SK-N-MC (cell line): ENCODE measurements at regions not wholly inside any gene's neighbourhood (a gene's known extent, or its start where the extent isn't known, plus 50 kb on each side); places are given as distances from the start of the nearest gene placed in this dataset.
A peak's percentile ranks its signal among the peaks of the same experiment; 100 is the strongest.

ENCODE experiments used
- DNase-seq: peaks from one replicate; pipeline ENCODE4 v3.0.0-alpha.2; 2011; ENCODE audit warnings: low read depth, low spot score
- H3K27ac ChIP-seq: fragments of 200-600 bp; sonication (generic); 2 replicates; pipeline ENCODE4 v1.5.1; 2016; ENCODE audit warnings: mixed run types
- H3K36me3 ChIP-seq: fragments of 200-600 bp; sonication (generic); 2 replicates; pipeline ENCODE4 v1.6.1; 2017; ENCODE audit warnings: antibody characterized with exemption, low read length, mixed read lengths; ENCODE audit not compliant: insufficient read depth
- H3K4me3 ChIP-seq: fragments of 200-600 bp; sonication (generic); 2 replicates; pipeline ENCODE4 v1.5.1; 2016
- H3K9ac ChIP-seq: fragments of 200-600 bp; sonication (generic); 2 replicates; pipeline ENCODE4 v1.8.0; 2017; ENCODE audit warnings: mixed run types, mixed read lengths; ENCODE audit not compliant: insufficient read length
- H3K9me3 ChIP-seq: fragments of 200-600 bp; sonication (generic); 2 replicates; pipeline ENCODE4 v1.6.1; 2017; ENCODE audit warnings: low read depth, mild to moderate bottlenecking, antibody characterized with exemption, low read length, moderate library complexity, mixed read lengths
- EZH2 ChIP-seq: fragments of 200-600 bp; sonication (generic); IDR thresholded peaks from one replicate; pipeline ENCODE4 v1.6.1; 2017; ENCODE audit warnings: antibody characterized with exemption
- FOXP2 ChIP-seq: optimal IDR thresholded peaks from 2 replicates; pipeline ENCODE3; 2011; ENCODE audit warnings: mild to moderate bottlenecking, moderate library complexity; ENCODE audit not compliant: insufficient read depth; ENCODE audit errors: extremely low read length, control extremely low read depth
- POLR2AphosphoS5 ChIP-seq: IDR thresholded peaks from 2 replicates; pipeline ENCODE4 v1.6.1; 2012; ENCODE audit warnings: mild to moderate bottlenecking, low read depth, low read length, borderline replicate concordance

DNA sequence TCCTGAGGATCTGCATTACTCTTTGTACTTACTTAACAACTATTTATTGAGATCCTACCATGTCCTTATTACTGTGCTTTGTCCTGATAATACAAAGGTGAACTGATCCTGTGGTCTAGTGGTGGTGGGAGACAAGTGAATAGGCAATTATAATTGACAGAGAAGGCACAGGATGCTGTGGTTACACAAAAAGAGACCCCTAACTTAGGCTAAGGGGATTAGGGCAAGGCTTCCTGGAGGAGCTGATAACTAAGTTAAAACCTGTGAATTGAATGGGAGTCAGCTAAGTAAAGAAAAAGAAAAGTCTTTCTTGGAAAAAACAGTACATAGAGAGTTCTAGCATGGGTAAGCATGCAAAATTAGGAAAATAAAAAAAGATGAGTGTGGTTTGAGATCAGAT is 164.4 kb downstream of the LARP7 start:
- TF ChIP-seq POLR2AphosphoS5: no peak
- TF ChIP-seq FOXP2: no peak
- TF ChIP-seq EZH2: no peak
- Histone ChIP-seq H3K36me3 (no peaks in the 10 kb centered on the region), H3K9me3 (no peaks in the 10 kb centered on the region), H3K27ac (no peak overlapping the region), H3K9ac (no peak overlapping the region), H3K4me3 (no peak overlapping the region)
- DNase-seq: no peak

- TF ChIP-seq POLR2AphosphoS5 (no peak), EZH2 (no peak), FOXP2 (no peak)
- H3K4me3 ChIP-seq: no peak overlapping the region
- no peaks in the 10 kb centered on the region for H3K36me3 ChIP-seq
- no peak overlapping the region for H3K27ac ChIP-seq
- no peaks in the 10 kb centered on the region for H3K9me3 ChIP-seq
- H3K9ac ChIP-seq: no peak overlapping the region
- DNase-seq: no peak
Observed at GRCh38 chr4:112802780-112803179, 165.8 kb downstream of the LARP7 start.

GRCh38 chr4:112807083-112807482 is 170.1 kb downstream of the LARP7 start:
- Histone ChIP-seq H3K9ac (no peak overlapping the region), H3K4me3 (no peak overlapping the region), H3K9me3 (no peaks in the 10 kb centered on the region), H3K27ac (no peak overlapping the region), H3K36me3 (no peaks in the 10 kb centered on the region)
- no peak for TF ChIP-seq POLR2AphosphoS5
- no peak for TF ChIP-seq EZH2
- no peak for TF ChIP-seq FOXP2
- no peak for DNase-seq

DNA sequence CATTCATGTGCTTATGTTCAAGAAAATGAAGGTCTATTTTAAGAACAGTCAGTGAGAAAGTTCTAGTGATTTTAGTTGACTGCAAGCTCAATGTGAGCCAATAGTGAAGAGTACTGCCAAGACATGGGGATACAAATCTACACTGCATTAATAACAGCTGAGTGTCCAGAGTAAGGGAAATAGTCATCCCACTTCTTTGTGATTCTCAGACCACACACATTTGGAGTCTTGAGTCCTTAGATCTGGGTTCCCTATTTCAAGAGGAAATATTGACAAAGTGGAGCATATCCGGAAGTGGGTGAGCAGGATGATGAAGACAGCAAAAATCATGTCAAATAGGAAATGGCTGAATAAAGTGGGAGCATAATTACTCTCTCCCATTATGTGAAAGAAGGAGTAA is 171.1 kb downstream of the LARP7 start:
- TF ChIP-seq EZH2: no peak
- TF ChIP-seq FOXP2: no peak
- TF ChIP-seq POLR2AphosphoS5: no peak
- Histone ChIP-seq H3K9me3 (no peaks in the 10 kb centered on the region), H3K27ac (no peak overlapping the region), H3K9ac (no peak overlapping the region), H3K4me3 (no peak overlapping the region), H3K36me3 (no peaks in the 10 kb centered on the region)
- no peak for DNase-seq

DNA sequence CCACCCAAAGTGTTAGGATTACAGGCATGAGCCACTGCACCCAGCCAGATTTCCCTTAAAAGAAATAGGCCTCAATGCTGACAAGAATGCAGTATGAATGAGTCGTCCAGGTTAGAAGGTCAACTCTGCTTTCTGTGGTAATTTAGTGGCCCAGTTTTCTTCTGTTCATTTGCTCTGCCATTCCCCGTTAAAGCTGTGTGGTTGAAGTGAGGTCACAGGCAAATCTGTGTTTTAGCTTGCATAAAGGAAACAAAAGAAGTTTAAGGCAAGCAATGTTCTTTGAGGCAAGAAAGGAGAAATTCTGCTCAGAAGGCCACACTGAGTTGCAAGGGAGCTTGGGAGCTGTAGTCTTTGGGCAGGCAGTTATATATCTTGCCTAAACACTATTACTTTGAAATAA is 176.8 kb downstream of the LARP7 start:
- no peak for DNase-seq
- H3K27ac ChIP-seq: no peak overlapping the region
- TF ChIP-seq EZH2 (no peak), POLR2AphosphoS5 (no peak), FOXP2 (no peak)
- H3K4me3 ChIP-seq: no peak overlapping the region
- no peak overlapping the region for H3K9ac ChIP-seq
- H3K36me3 ChIP-seq: no peaks in the 10 kb centered on the region
- no peaks in the 10 kb centered on the region for H3K9me3 ChIP-seq

- peak overlapping the region; percentile 73 for H3K4me3 ChIP-seq
- DNase-seq: no peak
- TF ChIP-seq EZH2 (no peak), POLR2AphosphoS5 (no peak), FOXP2 (no peak)
- no peaks in the 10 kb centered on the region for H3K36me3 ChIP-seq
- no peaks in the 10 kb centered on the region for H3K9me3 ChIP-seq
- H3K27ac ChIP-seq: no peak overlapping the region
- H3K9ac ChIP-seq: peak overlapping the region; percentile 59
Observed at GRCh38 chr4:112817933-112818593, 181.1 kb downstream of the LARP7 start.

GRCh38 chr4:112818594-112818965 is 181.6 kb downstream of the LARP7 start:
- DNase-seq: no peak
- H3K9me3 ChIP-seq: no peaks in the 10 kb centered on the region
- TF ChIP-seq EZH2 (no peak), POLR2AphosphoS5 (no peak), FOXP2 (no peak)
- peak overlapping the region; percentile 73 for H3K4me3 ChIP-seq
- no peak overlapping the region for H3K27ac ChIP-seq
- H3K9ac ChIP-seq: peak overlapping the region; percentile 59
- H3K36me3 ChIP-seq: no peaks in the 10 kb centered on the region

GRCh38 chr4:112819729-112820128 is 182.8 kb downstream of the LARP7 start:
- no peak for DNase-seq
- no peak overlapping the region for H3K9ac ChIP-seq
- no peak overlapping the region for H3K27ac ChIP-seq
- no peaks in the 10 kb centered on the region for H3K9me3 ChIP-seq
- no peak overlapping the region for H3K4me3 ChIP-seq
- TF ChIP-seq FOXP2 (no peak), POLR2AphosphoS5 (no peak), EZH2 (no peak)
- no peaks in the 10 kb centered on the region for H3K36me3 ChIP-seq

DNA sequence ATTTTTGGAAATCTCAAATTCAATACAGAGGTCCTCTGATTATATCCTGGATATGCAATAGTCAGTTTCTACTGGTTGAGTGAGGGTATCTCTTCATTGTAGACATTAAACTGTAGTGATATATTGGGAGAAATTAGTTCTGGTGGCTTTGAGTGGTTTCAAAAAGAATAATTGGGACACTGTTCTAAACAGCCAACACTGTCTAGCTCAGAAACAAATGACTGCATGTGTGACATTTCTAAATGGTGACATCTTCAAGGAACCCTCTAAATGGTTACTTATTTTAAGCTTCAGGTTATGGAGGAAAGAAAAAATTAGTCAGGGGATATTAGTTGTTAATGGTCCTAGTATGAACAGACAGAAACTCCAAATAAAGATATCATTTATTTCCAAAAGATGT is 186.2 kb downstream of the LARP7 start:
- Histone ChIP-seq H3K4me3 (no peak overlapping the region), H3K9me3 (no peaks in the 10 kb centered on the region)

More for the DNA sequence above, 186.2 kb downstream of the LARP7 start:
- Histone ChIP-seq H3K27ac (no peak overlapping the region), H3K36me3 (no peaks in the 10 kb centered on the region), H3K9ac (no peak overlapping the region)
- DNase-seq: no peak
- TF ChIP-seq EZH2 (no peak), FOXP2 (no peak), POLR2AphosphoS5 (no peak)
